Loucy (cell line): ENCODE measurements at regions not wholly inside any gene's neighbourhood (a gene's known extent, or its start where the extent isn't known, plus 50 kb on each side); places are given as distances from the start of the nearest gene placed in this dataset.

Experiments used
- CTCF ChIP-seq: fragments of 200-600 bp; sonication (generic); conservative IDR thresholded peaks from 2 replicates; pipeline ENCODE4 v1.5.1; 2014; ENCODE audit warnings: mild to moderate bottlenecking, antibody characterized with exemption, low read length
- EZH2phosphoT487 ChIP-seq: fragments of 200-600 bp; IDR thresholded peaks from 2 replicates; pipeline ENCODE4 v1.6.1; 2018; ENCODE audit warnings: antibody characterized with exemption, mild to moderate bottlenecking, moderate library complexity, borderline replicate concordance

GRCh38 chr3:117616227-117616626 is 906.6 kb downstream of the TUSC7 start:
- TF ChIP-seq CTCF (no peak), EZH2phosphoT487 (no peak)
